Vagina (tissue), 2 donors: ENCODE measurements at regions not wholly inside any gene's neighbourhood (a gene's known extent, or its start where the extent isn't known, plus 50 kb on each side); places are given as distances from the start of the nearest gene placed in this dataset.

Experiments
- DNase-seq, 2 donors: peaks; one replicate each; pipeline ENCODE4 v3.0.0-alpha.2; 2017; ENCODE audit errors: extremely low spot score in 2 of 2
- H3K27ac ChIP-seq: fragments of 200-600 bp; sonication (generic); one replicate; pipeline ENCODE4 v1.5.1; 2019
- H3K27me3 ChIP-seq: fragments of 200-600 bp; sonication (generic); one replicate; pipeline ENCODE4 v1.5.1; 2019
- H3K36me3 ChIP-seq, 2 donors: fragments of 200-600 bp; sonication (generic); one replicate each; pipeline ENCODE4 v1.5.1; 2017 to 2019
- H3K4me1 ChIP-seq: fragments of 200-600 bp; sonication (generic); one replicate; pipeline ENCODE4 v1.5.1; 2019
- H3K4me3 ChIP-seq, 2 donors: fragments of 200-600 bp; sonication (generic); 1 replicate in 1 of 2; 2 replicates in 1 of 2; pipeline ENCODE4 v1.5.1; 2016 to 2019
- H3K9me3 ChIP-seq: fragments of 200-600 bp; sonication (generic); one replicate; pipeline ENCODE4 v1.5.1; 2019
- POLR2A ChIP-seq, 2 donors: fragments of 450-650 bp; IDR thresholded peaks; one replicate each; pipeline ENCODE4 v1.6.1; 2017; ENCODE audit warnings: antibody characterized with exemption in 2 of 2, mild to moderate bottlenecking in 2 of 2, moderate library complexity in 2 of 2
- POLR2AphosphoS5 ChIP-seq, 2 donors: sonication (generic); formaldehyde crosslinking; IDR thresholded peaks; one replicate each; pipeline ENCODE4 v1.9.0; 2017; ENCODE audit warnings: antibody characterized with exemption in 2 of 2, mild to moderate bottlenecking in 2 of 2, low read depth in 1 of 2; ENCODE audit not compliant: insufficient read depth in 1 of 2
- intact Hi-C: fragments of 100-400 bp; cut with DNase I; formaldehyde crosslinking; loops from one replicate; pipeline ENCODE4 v1.15.1; 2023
- TF ChIP-seq, protein P1 (sequence below), 3 experiments: fragments of 450-650 bp in 2 of 3; fragments of 200-600 bp in 1 of 3; sonication (generic) in 1 of 3; IDR thresholded peaks; one replicate each; pipeline ENCODE4 v1.5.1; 2017 to 2019; ENCODE audit warnings: antibody characterized with exemption in 3 of 3, mild to moderate bottlenecking in 2 of 3, moderate library complexity in 2 of 3

DNA sequence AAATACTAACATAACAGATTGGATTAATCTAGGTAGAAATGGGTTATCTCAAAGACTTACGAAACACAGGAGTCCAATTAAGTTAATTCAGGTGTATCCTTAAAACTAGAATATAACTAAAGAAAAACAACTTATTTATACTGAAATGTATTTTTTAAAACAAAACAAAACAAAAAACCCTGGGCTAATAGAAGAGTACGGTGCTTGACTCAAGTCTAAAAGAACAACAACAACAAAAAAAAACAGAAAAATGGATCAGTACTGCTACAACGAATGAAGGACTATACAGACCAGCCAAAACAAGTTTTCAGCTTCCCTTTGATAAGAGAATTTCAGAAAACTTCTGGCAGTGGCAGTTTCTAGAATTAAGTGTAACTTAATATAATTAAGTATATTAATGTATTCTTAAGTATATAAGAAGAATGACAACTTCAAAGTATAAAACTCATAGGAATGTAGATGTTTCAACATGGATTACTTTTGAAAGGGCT is 120.1 kb upstream of the EGLN3 start:
- Histone ChIP-seq H3K27ac (no peak overlapping the region), H3K9me3 (no peaks in the 10 kb centered on the region), H3K36me3 (no peaks in the 10 kb centered on the region), H3K27me3 (no peaks in the 10 kb centered on the region), H3K4me1 (no peaks in the 10 kb centered on the region), H3K4me3 (no peak overlapping the region)
- no peak for DNase-seq
- TF ChIP-seq POLR2AphosphoS5 (IDR thresholded peaks at IDR 0.05; ENCODE audit: insufficient read depth in 1 of 2, low read depth in 1 of 2) (no peak), POLR2A (IDR thresholded peaks at IDR 0.05) (no peak)
- TF ChIP-seq, protein P1, sequence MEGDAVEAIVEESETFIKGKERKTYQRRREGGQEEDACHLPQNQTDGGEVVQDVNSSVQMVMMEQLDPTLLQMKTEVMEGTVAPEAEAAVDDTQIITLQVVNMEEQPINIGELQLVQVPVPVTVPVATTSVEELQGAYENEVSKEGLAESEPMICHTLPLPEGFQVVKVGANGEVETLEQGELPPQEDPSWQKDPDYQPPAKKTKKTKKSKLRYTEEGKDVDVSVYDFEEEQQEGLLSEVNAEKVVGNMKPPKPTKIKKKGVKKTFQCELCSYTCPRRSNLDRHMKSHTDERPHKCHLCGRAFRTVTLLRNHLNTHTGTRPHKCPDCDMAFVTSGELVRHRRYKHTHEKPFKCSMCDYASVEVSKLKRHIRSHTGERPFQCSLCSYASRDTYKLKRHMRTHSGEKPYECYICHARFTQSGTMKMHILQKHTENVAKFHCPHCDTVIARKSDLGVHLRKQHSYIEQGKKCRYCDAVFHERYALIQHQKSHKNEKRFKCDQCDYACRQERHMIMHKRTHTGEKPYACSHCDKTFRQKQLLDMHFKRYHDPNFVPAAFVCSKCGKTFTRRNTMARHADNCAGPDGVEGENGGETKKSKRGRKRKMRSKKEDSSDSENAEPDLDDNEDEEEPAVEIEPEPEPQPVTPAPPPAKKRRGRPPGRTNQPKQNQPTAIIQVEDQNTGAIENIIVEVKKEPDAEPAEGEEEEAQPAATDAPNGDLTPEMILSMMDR (IDR thresholded peaks at IDR 0.05) = no peak
- intact Hi-C loops = no loop called here

DNA sequence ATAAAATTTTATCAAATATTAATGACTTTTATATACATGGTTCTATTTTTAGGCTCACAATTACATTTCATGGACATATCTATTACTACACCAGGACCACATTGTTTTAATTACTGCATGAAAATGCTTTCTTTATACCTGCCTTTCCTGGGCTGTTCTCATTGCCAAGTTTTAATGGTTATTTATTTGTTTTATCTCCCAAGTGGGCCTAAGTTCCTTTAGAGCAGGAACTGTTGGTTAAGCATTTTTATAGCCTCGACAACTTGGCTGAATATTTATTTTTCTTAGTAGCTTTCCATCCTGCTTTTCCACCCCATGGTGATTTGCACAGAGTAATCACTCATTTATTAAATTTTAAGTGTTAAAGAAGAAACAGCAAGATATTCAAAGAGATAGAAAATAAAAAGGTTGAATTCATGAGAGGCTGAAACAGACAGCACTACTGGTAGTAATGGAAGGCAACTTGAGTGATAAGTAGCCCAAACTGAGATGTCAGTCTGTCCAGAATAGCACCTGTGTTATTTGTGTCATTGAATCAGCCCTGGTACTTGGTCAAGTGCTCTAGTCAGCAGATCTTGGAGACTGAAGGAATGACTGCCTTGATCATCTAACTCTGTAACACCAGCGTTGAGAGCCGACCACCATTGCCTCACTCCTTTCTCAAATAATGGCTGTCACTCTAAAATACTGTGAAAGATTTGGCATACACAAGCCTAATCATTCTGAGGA is 119.1 kb upstream of the EGLN3 start:
- TF ChIP-seq POLR2A (IDR thresholded peaks at IDR 0.05) = no peak
- TF ChIP-seq, protein P1 (IDR thresholded peaks at IDR 0.05) = no peak
- TF ChIP-seq POLR2AphosphoS5 (IDR thresholded peaks at IDR 0.05; ENCODE audit: insufficient read depth in 1 of 2, low read depth in 1 of 2) = peak in 1 of 2 donors; percentile 38
- intact Hi-C loops = no loop called here
- Histone ChIP-seq H3K4me3 (no peak overlapping the region), H3K9me3 (no peaks in the 10 kb centered on the region), H3K36me3 (no peaks in the 10 kb centered on the region), H3K4me1 (no peaks in the 10 kb centered on the region), H3K27me3 (no peaks in the 10 kb centered on the region), H3K27ac (no peak overlapping the region)
- DNase-seq = no peak

DNA sequence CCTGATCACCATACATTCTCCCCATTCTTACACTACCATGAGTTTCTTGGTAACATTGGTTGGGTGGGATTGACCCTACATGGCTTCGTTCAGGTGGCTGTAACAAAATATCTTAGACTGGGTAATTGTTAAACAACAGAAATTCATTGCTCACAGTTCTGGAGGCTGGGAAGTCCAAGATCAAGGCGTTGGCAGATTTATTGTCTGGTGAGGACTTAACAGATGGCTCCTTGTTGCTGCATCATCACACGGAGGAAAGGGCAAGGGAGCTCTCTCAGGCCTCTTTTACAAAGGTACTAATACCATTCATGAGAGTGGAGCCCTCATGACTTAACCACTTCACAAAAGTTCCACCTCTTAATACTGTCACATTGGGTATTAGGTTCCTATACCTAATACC is 116.7 kb upstream of the EGLN3 start:
- TF ChIP-seq POLR2AphosphoS5 (IDR thresholded peaks at IDR 0.05; ENCODE audit: insufficient read depth in 1 of 2, low read depth in 1 of 2) (no peak), POLR2A (IDR thresholded peaks at IDR 0.05) (no peak)
- TF ChIP-seq, protein P1 (IDR thresholded peaks at IDR 0.05) = no peak
- no peak for DNase-seq
- H3K27me3 ChIP-seq = no peaks in the 10 kb centered on the region
- no peak overlapping the region for H3K27ac ChIP-seq
- peaks cover 6% of the 10 kb centered on the region for H3K4me1 ChIP-seq
- intact Hi-C loops = no loop called here
- no peaks in the 10 kb centered on the region for H3K9me3 ChIP-seq
- H3K4me3 ChIP-seq = no peak overlapping the region
- H3K36me3 ChIP-seq = no peaks in the 10 kb centered on the region

DNA sequence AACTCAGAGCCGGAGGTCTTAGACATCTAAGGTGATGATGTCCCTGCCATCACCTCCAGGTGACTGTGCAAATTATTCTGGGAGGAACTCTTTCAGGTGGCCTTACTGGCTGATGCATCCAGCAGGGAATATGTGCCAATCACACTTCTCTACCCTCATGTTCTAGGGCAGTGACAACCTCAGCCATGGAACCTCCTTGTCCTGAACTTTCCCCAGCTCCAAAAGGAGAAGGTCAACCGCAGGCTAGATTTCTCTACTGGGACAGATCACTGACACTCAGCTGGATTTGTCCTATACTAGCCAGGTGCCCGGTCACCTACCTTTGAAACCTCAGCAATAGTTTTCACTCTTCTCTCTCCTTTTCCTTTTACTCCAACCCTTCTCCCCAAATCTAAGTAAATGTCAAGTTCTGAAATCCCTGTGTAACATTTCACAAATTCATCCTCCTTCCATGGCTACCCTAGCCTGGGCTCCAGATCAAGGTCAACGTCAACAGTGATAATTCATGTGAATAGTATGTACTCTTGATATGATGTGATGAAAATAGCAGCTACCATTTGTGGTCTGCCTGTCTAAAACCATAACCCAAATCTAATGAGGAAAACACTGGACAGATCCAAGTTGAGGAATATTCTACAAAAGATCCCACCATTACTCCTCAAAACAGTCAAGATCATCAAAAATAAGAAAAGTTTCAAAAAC is 115.0 kb upstream of the EGLN3 start:
- Histone ChIP-seq H3K27me3 (no peaks in the 10 kb centered on the region), H3K27ac (no peak overlapping the region), H3K4me3 (no peak overlapping the region), H3K9me3 (no peaks in the 10 kb centered on the region), H3K4me1 (peaks cover 6% of the 10 kb centered on the region), H3K36me3 (no peaks in the 10 kb centered on the region)
- DNase-seq = no peak
- intact Hi-C loops = no loop called here
- TF ChIP-seq, protein P1 (IDR thresholded peaks at IDR 0.05) = no peak
- TF ChIP-seq POLR2A (IDR thresholded peaks at IDR 0.05) (no peak), POLR2AphosphoS5 (IDR thresholded peaks at IDR 0.05; ENCODE audit: insufficient read depth in 1 of 2, low read depth in 1 of 2) (no peak)

DNA sequence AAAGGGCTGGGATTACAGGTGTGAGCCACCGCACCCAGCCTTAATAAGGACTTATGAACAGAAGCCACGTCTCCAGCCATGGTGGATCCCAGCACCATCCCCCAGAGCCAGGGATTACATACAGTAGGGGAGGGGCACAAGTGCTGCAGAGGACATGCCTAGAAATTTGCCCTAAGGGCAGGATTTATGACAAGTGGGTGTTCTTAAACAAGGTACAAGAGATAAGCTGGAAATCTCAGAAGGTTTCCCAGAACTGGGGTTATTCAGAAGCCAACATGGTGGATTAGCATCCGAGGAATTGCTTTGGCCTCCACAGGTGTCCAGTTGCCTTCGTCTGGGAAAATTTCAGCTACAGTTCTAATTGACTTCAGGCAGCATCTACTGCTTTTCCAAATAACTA is 114.4 kb upstream of the EGLN3 start:
- Histone ChIP-seq H3K36me3 (no peaks in the 10 kb centered on the region), H3K27ac (no peak overlapping the region), H3K4me3 (no peak overlapping the region), H3K4me1 (peaks cover 6% of the 10 kb centered on the region), H3K9me3 (no peaks in the 10 kb centered on the region), H3K27me3 (no peaks in the 10 kb centered on the region)
- intact Hi-C loops = no loop called here
- DNase-seq = no peak
- no peak for TF ChIP-seq POLR2AphosphoS5 (IDR thresholded peaks at IDR 0.05; ENCODE audit: insufficient read depth in 1 of 2, low read depth in 1 of 2)
- TF ChIP-seq, protein P1 (IDR thresholded peaks at IDR 0.05) = no peak
- no peak for TF ChIP-seq POLR2A (IDR thresholded peaks at IDR 0.05)
